ENCODE measurements at regions not wholly inside any gene's neighbourhood (a gene's known extent, or its start where the extent isn't known, plus 50 kb on each side); places are given as distances from the start of the nearest gene placed in this dataset.

DNA sequence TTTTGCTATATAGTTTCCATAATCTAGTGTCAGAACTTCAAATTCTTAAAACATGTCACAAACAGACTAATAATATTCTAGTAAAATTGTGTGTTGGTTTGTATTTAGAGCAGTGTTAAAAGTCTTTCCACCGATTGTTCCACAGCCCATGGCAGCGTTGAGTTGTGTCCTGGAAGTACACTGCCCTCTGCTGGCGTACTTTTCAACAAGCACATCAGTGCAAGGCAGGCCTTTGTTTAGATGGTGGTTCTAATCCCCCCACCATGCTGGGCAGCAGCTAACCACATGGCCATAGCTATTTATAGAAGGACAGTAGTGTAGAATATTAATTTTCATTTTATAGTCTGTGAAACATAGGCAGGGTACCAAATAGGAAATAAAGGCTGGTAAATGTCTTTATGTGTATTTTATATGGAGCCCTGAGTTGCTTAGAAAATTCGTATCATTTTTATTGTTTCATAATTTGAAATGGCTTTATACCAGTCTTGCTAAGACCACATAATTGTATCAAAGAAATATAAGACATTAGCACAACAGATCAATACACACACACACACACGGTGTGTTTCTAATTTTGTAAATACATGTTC, 235.4 kb downstream of the SEC23A start:
- POLR2A ChIA-PET (ENCODE audit: partially characterized antibody): no interaction called here
- no peak overlapping the region for H3K56ac ChIP-seq (replicated peaks; ENCODE audit: insufficient read length, low read depth, low read length)
- no peaks in the 10 kb centered on the region for H4K20me1 ChIP-seq (replicated peaks in 1 of 2; ENCODE audit: control insufficient read depth in 1 of 2, insufficient read depth in 2 of 2, low read length in 2 of 2)
- peak; percentile 95 to 96 for TF ChIP-seq RAD21 (IDR thresholded peaks at IDR 0.05 in 1 of 2, conservative IDR thresholded peaks at IDR 0.05 in 1 of 2; ENCODE audit: low read depth in 2 of 2, low read length in 2 of 2)
- TF ChIP-seq SIX5 (IDR thresholded peaks at IDR 0.05; ENCODE audit: low read depth, low read length): no peak
- peak; percentile 58 for TF ChIP-seq MAX (IDR thresholded peaks at IDR 0.05)
- TF ChIP-seq CTCF (IDR thresholded peaks at IDR 0.05; ENCODE audit: control extremely low read depth in 1 of 3, insufficient read depth in 1 of 3, low read depth in 1 of 3, low read length in 3 of 3): peak; percentile 77 to 86 (median 85)
- H3K4me1 ChIP-seq (replicated peaks in 1 of 4; ENCODE audit: control insufficient read depth in 3 of 4, insufficient read depth in 4 of 4, low read length in 3 of 4): peaks cover 0 to 3% (median 1%) of the 10 kb centered on the region in 4 experiments; a peak in 3 of 7 replicates
- H3K14ac ChIP-seq (ENCODE audit: insufficient read length): no peak overlapping the region
- no peak overlapping the region for H3K9ac ChIP-seq (replicated peaks in 1 of 4; ENCODE audit: extremely low read depth in 1 of 4, low read depth in 3 of 4, low read length in 3 of 4)
- H2BK12ac ChIP-seq (ENCODE audit: low read depth, low read length): no peak overlapping the region
- H2BK5ac ChIP-seq (ENCODE audit: low read depth, low read length): no peak overlapping the region
- H3K4me2 ChIP-seq (ENCODE audit: insufficient read depth in 1 of 2, low read depth in 2 of 2, low read length in 2 of 2): no peak overlapping the region
- H2AFZ ChIP-seq (ENCODE audit: low read length): no peak overlapping the region
- no peaks in the 10 kb centered on the region for H3K79me1 ChIP-seq (ENCODE audit: low read depth, low read length)
- no peak overlapping the region for H3K18ac ChIP-seq (ENCODE audit: extremely low read depth, low read length)
- H3K4me3 ChIP-seq (ENCODE audit: extremely low read depth in 1 of 4, insufficient read depth in 2 of 4, low read depth in 3 of 4, low read length in 4 of 4): no peak overlapping the region
- peaks cover 0 to 3% of the 10 kb centered on the region in 2 experiments; a peak in 1 of 4 replicates for H3K9me3 ChIP-seq (ENCODE audit: insufficient read depth in 2 of 2, low read depth in 1 of 2, low read length in 1 of 2)
- H3K36me3 ChIP-seq (ENCODE audit: control insufficient read depth in 2 of 4, insufficient read depth in 4 of 4, low read length in 3 of 4): no peaks in the 10 kb centered on the region
- H3K23me2 ChIP-seq (ENCODE audit: low read depth, low read length): no peaks in the 10 kb centered on the region
- no peak overlapping the region for H3K23ac ChIP-seq (ENCODE audit: insufficient read length)
- no peak overlapping the region for H4K91ac ChIP-seq (replicated peaks; ENCODE audit: insufficient read length, low read length)
- H3K27me3 ChIP-seq (replicated peaks in 1 of 4; ENCODE audit: control insufficient read depth in 3 of 4, extremely low read depth in 1 of 4, insufficient read depth in 3 of 4, low read length in 3 of 4): peaks cover 0 to 1% (median 0%) of the 10 kb centered on the region in 4 experiments; a peak in 1 of 7 replicates
- H4K5ac ChIP-seq (ENCODE audit: insufficient read length, low read depth, low read length): no peak overlapping the region
- no peak overlapping the region for H2AK5ac ChIP-seq (ENCODE audit: low read depth, low read length)
- H2BK120ac ChIP-seq (replicated peaks; ENCODE audit: low read depth, low read length): no peak overlapping the region
- no peak overlapping the region for H3K27ac ChIP-seq (ENCODE audit: low read depth, low read length)
- no peaks in the 10 kb centered on the region for H3K79me2 ChIP-seq (ENCODE audit: control insufficient read depth in 1 of 2, insufficient read depth in 2 of 2, low read length in 2 of 2)
- H2BK15ac ChIP-seq (ENCODE audit: low read length): no peak overlapping the region
- CTCF ChIA-PET (ENCODE audit: partially characterized antibody): interaction anchor here (0.6 to 14.5 kb wide), 37 partner anchors 9 to 290 kb away, joined by 3 to 235 read pairs (median 4); no protein-coding TSS in a partner anchor
- WGBS, 2 experiments (ENCODE audit: extremely low coverage in 1 of 2, insufficient coverage in 1 of 2, insufficient read length in 1 of 2, insufficient replicate concordance in 2 of 2, low coverage in 1 of 2, low lambda C conversion rate in 2 of 2, missing lambda C conversion rate in 1 of 2): 44% methylated on average over 5 of the region's 5 CpGs; no CpG with 5 or more reads in 1 of the 2 experiments
- peak; percentile 99 for FAIRE-seq
- H3K4ac ChIP-seq (replicated peaks; ENCODE audit: insufficient read length, low read depth, low read length): no peak overlapping the region
- no peak overlapping the region for H2BK20ac ChIP-seq (ENCODE audit: low read length)
- H4K8ac ChIP-seq (ENCODE audit: extremely low read depth, insufficient read depth, low read length): no peak overlapping the region
- DNase-seq (ENCODE audit: low read depth in 1 of 2, low spot score in 2 of 2): peak; percentile 23 to 81

Measured in H1 (cell line).